PFSK-1 (cell line): ENCODE measurements at regions not wholly inside any gene's neighbourhood (a gene's known extent, or its start where the extent isn't known, plus 50 kb on each side); places are given as distances from the start of the nearest gene placed in this dataset.

Experiments used
- SIN3A ChIP-seq: IDR thresholded peaks from 2 replicates; pipeline ENCODE4 v1.6.1; 2012; ENCODE audit warnings: mild to moderate bottlenecking, low read length, moderate library complexity, borderline replicate concordance; ENCODE audit not compliant: insufficient read depth
- TF ChIP-seq, protein P1 (sequence below), 2 experiments: IDR thresholded peaks; 2 replicates each; pipeline versions ENCODE4 v1.6.1 to v1.8.0; 2011 to 2012; ENCODE audit warnings: low read depth in 2 of 2, low read length in 2 of 2, control low read depth in 1 of 2, inconsistent platforms in 1 of 2, mild to moderate bottlenecking in 1 of 2, moderate library complexity in 1 of 2; ENCODE audit not compliant: insufficient read depth in 1 of 2

DNA sequence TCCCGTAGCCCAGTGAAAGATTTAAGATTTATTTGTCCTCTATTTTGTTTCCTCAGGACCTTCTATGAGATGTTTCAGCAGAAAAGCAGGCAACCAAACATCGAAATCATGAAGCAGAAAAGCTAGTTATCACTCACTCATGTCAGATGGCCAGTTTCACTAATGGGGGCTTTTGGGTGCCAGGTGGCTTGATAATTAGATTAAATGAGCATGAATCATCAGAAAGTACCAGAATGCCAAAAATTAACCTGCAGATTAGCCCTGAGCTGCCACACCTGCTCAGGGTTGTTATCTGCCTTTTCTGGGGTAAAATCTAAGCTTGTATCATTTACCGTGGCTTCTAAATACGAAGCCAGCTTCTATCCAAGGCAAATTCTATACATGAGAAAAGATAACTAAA is 1017.5 kb downstream of the XPNPEP1 start:
- TF ChIP-seq SIN3A: no peak
- TF ChIP-seq, protein P1, sequence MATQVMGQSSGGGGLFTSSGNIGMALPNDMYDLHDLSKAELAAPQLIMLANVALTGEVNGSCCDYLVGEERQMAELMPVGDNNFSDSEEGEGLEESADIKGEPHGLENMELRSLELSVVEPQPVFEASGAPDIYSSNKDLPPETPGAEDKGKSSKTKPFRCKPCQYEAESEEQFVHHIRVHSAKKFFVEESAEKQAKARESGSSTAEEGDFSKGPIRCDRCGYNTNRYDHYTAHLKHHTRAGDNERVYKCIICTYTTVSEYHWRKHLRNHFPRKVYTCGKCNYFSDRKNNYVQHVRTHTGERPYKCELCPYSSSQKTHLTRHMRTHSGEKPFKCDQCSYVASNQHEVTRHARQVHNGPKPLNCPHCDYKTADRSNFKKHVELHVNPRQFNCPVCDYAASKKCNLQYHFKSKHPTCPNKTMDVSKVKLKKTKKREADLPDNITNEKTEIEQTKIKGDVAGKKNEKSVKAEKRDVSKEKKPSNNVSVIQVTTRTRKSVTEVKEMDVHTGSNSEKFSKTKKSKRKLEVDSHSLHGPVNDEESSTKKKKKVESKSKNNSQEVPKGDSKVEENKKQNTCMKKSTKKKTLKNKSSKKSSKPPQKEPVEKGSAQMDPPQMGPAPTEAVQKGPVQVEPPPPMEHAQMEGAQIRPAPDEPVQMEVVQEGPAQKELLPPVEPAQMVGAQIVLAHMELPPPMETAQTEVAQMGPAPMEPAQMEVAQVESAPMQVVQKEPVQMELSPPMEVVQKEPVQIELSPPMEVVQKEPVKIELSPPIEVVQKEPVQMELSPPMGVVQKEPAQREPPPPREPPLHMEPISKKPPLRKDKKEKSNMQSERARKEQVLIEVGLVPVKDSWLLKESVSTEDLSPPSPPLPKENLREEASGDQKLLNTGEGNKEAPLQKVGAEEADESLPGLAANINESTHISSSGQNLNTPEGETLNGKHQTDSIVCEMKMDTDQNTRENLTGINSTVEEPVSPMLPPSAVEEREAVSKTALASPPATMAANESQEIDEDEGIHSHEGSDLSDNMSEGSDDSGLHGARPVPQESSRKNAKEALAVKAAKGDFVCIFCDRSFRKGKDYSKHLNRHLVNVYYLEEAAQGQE (IDR thresholded peaks at IDR 0.05; ENCODE audit: insufficient read depth in 1 of 2, low read depth in 2 of 2, low read length in 2 of 2): no peak
